GM19239 (cell line): ENCODE measurements at regions not wholly inside any gene's neighbourhood (a gene's known extent, or its start where the extent isn't known, plus 50 kb on each side); places are given as distances from the start of the nearest gene placed in this dataset.
"Not testable (repeated sequence)": the region's sequence is repeated elsewhere in the genome, so short reads cannot be mapped to it uniquely, and the experiment has no call there.

Experiments
- DNase-seq: peaks from one replicate; pipeline ENCODE4 v3.0.0; 2011; ENCODE audit warnings: low spot score; ENCODE audit not compliant: insufficient read length
- FAIRE-seq: peaks from 2 replicates; lab custom pipeline; 2011; peaks lifted over from hg19 to GRCh38; lab: Jason Lieb, UNC

GRCh38 chr6:11961923-11962322 lies 50.2 kb upstream of the HIVEP1 start:
- DNase-seq, result no peak
- FAIRE-seq, result no peak

DNA sequence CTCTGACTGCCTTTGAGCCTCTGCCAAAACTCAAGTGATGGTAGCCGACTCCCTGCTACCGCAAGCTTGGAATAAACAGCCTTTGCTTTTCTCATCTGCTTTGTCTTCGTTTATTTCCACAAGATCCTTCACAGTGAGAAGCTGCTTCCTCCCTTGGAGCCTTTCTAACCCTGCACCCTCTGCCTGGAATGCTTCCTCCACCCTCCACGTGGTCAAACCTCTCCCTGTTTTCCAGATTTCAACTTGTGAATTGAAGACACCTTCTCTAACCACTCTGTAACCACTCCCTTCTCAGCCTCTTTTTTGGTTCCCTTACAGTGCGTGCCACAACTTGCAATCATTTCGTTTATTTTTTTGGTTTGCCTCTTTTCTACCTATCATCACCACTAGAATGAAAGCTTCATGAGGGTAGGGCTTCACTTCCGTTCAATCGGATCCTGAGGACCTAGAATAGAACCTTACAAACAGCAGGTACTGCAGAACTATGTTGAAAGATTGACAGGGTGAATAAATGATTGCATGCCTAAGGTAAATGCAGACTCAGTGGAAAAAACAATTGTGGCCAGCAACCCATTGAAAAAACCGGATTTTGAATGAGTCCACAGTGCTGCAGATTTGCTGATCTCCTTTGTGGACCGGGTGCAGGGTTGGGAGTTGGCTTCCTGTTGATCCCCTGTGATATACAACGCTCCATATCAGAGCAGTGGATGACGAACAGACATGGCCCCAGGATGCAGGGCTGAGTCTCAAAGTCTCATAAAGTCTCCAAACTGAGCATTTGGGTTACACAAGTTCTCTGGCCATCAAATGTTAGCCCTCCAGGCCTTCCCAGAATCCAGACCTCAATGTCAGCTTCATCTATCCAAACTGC lies 51.0 kb upstream of the HIVEP1 start:
- DNase-seq (no peak), FAIRE-seq (no peak)

DNA sequence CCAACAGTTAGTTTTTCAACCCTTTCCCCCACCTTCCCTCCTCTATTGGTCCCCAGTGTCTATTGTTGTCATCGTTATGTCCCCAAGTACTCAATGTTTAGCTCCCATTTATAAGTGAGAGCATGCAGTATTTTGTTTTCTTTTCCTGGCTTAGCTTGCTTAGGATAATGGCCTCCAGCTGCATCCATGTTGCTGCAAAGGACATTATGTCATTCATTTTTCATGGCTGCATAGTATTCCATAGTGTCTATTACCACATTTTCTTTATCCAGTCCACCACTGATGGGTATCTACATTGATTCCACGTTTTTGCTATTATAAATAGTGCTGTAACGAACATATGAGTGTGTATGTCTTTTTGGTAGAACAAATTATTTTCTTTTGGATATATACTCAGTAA lies 55.3 kb upstream of the HIVEP1 start:
- no peak for FAIRE-seq
- no peak for DNase-seq

DNA sequence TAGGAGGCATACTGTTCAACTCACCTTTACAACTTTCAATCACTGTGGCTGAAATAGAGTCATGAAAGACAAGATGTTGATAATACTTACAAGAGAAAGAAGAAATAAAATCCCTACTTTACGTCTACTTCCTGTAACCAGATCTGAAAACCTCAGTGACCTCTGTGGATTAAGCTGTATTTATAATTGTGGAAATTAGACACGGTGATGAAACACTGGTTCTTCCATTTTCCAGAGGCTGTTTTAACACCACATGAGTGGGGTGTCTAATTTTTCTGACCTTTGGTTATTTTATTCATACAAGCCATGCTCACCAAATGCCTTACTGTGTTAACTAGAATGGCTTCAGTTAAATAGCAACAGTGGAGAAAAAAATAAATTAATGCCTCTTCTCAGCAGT lies 58.5 kb upstream of the HIVEP1 start:
- FAIRE-seq (peak; percentile 42), DNase-seq (no peak)

DNA sequence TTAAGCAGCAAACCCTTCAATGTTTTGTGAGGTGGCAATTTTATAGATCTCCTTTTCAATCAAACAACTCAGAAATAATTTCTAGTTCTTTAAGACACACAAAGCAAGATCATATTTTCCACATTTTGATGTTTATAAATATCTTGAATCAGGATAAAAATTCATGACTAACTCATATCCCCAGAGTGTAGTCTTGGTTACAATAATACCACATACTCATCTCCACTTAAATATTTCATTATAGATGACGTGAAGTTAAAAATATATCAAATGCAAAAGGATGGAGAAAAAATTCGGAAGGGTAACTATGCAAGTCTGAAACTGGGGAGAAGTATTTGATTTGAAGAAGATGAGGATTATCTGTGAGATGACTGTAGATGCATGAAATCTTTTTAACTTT lies 59.8 kb upstream of the HIVEP1 start:
- no peak for DNase-seq
- FAIRE-seq, result no peak

DNA sequence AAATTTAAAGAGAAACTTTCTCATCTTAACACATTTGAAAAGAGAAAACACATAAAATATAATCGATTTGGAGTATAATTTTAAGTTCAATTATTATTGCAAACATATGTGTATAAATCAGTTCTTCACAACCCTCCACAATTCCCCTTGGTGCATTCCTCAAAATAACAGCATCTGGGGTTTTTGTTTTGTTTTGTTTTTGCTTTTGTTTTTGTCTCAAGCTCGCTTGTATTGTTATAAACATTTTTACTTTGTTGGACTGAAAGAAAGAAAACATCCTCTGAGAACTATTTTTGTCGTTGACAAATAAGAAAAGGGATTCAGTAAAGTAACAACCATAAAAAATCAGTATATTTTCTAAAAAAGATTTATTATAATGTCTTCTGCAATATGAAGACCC lies 60.2 kb upstream of the HIVEP1 start:
- DNase-seq (no peak), FAIRE-seq (peak; percentile 8)

- FAIRE-seq (no peak), DNase-seq (no peak)
Observed at GRCh38 chr6:11950109-11950508, 62.0 kb upstream of the HIVEP1 start.

DNA sequence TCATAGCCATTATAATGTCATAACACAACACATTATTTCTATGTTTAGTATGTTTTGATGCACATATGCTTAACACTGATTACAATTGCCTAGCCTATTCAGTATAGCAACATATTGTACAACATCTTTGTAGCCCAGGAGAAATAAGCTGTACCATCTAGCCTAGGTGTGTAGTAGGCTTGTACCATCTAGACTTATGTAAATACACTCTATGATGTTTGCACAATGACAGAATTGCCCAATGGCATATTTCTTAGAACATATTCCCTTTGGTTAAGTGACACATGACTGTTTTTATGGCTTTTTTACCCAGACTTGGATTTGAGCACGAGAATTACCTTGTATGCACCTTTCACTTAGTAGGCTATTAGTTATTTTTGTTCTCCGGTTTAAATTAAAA lies 64.5 kb upstream of the HIVEP1 start:
- FAIRE-seq, result no peak
- DNase-seq, result no peak

DNA sequence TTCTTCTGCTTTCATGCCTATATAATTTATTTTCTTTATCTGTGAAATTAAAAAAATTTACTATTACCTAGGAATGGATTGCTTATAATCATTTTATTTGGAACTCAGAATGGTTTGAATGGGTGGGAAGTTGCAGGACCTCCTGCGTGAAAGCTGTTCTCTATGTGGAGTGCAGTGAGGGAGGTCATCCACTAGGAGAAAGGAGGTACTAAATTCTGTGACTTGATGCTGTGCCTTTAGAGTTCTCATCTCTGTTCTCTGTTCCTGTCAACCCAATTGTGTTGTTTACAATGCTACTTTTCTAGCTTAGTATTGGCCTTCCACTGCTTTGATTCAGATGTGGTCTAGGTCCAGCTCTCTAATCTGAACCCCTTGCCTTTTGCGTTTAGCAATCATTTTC lies 65.0 kb upstream of the HIVEP1 start:
- FAIRE-seq, result no peak

DNA sequence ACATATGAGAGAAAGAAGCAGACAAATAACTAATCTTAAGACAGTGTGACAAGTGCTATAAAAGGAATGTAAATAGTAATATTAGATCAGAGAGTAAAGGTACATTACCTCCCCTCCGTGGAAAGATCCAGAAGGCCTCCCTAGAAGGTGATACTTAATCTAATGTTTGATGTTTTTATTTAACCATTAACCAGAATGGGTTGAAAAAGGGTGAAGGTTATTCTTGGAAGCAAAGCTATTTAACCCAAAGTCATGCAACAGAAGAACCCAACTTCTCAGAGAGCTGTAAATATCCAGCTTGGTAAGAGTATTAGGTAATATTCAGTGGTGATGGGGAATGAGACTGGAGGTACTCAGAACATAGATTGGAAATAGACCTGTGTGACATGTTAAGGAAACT lies 68.0 kb upstream of the HIVEP1 start:
- FAIRE-seq (no peak), DNase-seq (no peak)

More for the DNA sequence above, 65.0 kb upstream of the HIVEP1 start:
- DNase-seq, result no peak

GRCh38 chr6:11943060-11943459 lies 69.1 kb upstream of the HIVEP1 start:
- no peak for FAIRE-seq

GRCh38 chr6:11942185-11942864 lies 69.8 kb upstream of the HIVEP1 start:
- FAIRE-seq, result no peak

More at GRCh38 chr6:11943060-11943459, 69.1 kb upstream of the HIVEP1 start:
- no peak for DNase-seq

DNA sequence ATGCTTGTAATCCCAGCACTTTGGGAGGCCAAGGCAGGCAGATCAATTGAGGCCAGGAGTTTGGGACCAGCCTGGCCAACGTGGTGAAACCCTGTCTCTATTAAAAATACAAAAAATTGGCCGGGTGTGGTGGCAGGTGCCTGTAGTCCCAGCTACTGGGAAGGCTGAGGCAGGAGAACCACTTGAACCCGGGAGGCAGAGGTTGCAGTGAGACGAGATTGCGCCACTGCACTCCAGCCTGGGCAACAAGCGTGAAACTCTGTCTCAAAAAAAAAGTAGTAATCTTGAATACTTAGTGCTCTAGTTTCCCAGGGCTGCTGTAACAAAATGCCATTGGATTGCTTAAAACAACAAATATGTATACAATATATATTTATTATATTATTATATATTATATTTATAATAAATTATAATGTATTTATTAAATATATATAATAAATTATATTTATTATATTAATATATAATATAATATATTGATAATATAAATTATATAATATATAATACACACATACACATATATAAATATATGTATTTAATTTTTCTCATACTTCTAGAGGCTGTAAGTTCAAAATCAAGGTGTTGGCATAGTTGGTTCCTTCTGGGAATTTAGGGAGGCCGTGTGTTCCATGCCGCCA lies 71.5 kb upstream of the HIVEP1 start:
- DNase-seq, FAIRE-seq: not testable (repeated sequence)

More at GRCh38 chr6:11942185-11942864, 69.8 kb upstream of the HIVEP1 start:
- no peak for DNase-seq

DNA sequence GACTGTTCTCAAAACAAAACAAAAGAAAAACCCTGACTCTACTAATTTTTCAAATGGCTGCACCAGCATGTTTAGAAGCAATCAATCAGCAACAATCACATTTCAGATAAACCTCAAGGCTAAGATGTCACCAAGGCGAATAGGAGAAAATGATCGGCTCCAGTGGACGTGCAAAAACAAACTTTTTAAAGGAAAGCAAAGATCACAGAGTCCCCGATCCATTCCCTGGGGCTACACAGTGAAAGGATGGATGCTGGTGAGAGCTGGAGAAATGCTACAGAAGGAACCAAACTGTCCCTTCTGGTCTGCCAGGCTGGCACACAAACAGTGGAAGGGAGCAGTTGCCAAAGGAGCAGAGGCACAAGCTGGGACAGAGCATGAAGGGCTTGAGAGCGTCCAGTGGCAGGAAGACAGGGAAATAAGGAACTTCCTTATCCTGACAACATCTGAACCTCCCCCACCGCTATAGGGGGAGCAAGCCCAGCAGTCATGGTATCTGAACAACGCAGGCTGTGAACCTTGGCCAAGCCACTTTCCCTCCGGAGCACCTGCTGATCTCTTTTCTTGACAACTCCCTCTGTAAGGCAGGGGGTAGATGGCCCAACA lies 73.7 kb upstream of the HIVEP1 start:
- DNase-seq (no peak), FAIRE-seq (no peak)

DNA sequence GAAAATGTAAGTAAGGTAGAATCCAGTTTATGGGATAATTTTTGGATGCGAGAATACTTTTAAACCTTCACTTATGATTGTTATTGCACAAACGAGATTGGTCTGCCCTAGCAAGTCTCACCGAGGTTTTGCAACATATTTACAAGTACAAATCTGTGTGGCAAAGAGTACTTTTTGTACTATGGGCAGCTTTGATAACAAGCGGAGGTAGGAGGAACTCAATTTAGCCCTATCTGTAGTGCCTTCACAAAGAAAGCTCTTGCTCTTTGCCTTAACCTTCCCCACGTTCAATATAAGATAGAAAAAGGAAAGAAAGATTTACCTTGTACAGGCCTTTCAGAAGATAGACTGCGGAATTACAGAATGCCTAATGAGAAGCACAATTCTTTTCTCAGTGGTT lies 77.5 kb upstream of the HIVEP1 start:
- FAIRE-seq (no peak), DNase-seq (no peak)

DNA sequence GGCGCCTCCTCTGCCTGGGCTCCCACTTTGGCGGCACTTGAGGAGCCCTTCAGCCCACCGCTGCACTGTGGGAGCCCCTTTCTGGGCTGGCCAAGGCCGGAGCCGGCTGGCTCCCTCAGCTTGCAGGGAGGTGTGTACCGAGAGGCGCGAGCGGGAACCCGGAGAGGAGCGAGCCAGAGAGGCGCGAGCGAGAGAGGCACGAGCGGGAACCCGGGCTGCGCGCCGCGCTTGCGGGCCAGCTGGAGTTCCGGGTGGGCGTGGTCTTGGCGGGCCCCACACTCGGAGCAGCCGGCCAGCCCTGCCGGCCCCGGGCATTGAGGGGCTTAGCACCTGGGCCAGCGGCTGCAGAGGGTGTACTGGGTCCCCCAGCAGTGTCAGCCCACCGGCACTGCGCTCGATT lies 79.2 kb upstream of the HIVEP1 start:
- not testable (repeated sequence) for DNase-seq, FAIRE-seq

DNA sequence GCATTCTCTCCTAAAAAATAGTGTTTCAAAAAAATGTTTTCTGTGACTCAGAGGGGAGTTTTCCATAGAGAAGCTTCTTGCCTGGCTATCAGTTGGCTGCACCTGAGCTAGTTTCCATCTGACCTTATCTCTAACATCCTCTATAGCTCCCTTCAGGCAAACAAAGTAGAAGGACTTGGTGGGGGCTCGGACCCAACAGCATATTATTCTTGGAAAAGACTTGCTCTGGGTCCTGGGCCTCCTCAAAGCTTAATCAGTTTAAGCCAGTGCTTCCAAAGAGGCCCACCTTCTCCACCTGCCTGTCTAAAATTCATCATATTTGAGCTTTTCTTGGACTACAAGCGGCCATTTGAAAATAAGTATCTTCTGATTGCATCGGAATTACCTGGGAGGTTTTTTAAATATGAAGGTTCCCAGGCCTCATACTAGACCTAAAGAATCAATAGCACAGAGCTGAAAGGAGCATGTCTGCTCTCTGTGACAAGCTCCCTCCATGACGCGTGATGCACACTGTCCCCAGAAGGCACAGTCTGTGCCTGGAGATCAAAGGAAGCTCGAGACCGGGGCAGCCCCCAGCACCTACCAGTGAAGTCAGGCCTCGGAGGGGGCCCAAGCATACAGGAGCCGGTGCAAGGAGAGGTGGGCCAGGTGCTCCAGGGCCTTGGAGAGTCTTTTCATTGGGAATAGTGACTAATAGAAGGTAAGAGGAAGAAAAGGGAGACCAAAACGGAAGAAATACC lies 80.6 kb upstream of the HIVEP1 start:
- DNase-seq (no peak), FAIRE-seq (no peak)

DNA sequence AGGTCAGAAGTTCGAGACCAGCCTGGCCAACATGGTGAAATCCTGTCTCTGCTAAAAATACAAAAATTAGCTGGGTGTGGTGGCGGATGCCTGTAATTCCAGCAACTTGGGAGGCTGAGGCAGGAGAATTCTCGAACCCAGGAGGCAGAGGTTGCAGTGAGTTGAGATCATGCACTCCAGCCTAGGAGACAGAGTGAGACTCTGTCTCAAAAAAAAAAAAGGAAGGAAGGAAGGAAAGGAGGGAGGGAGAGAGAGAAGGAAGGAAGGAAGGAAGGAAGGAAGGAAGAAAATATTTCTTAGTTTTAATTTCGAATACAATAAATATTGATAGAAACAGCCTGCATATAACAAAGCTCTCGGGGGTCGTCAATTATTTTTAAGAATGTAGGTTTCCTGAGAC lies 81.3 kb upstream of the HIVEP1 start:
- FAIRE-seq, DNase-seq: not testable (repeated sequence)

- no peak for DNase-seq
- FAIRE-seq, result no peak
Observed at GRCh38 chr6:11930240-11930639, 81.9 kb upstream of the HIVEP1 start.

- DNase-seq, result no peak
Observed at GRCh38 chr6:11929241-11929835, 82.8 kb upstream of the HIVEP1 start.

More at GRCh38 chr6:11929241-11929835, 82.8 kb upstream of the HIVEP1 start:
- FAIRE-seq, result no peak
